ENCODE measurements at regions not wholly inside any gene's neighbourhood (a gene's known extent, or its start where the extent isn't known, plus 50 kb on each side); places are given as distances from the start of the nearest gene placed in this dataset.

DNA sequence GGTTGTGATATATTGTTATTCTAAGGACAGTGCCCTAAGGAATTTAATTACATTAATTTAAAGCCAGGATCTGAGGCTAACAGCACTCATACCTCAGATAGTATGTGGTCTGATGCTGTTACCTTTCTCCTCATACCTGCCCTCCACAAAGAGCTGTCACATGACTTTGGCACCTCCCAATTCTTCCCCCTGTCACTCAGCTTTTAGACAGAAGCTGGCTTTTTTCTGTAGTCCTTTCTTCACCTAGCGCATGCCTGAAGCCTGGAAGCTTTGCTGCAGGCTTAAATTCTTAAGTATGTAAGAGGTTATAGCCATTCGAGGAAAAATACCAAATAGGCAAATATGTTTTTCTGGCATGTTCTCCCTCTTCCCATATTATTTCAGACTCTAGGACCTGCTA, 61.0 kb upstream of the ADAMTS19 start:
- in situ Hi-C loops (cut with HindIII; ENCODE audit: low sequenced_read_pairs): loop anchor here (5.0 kb wide), 1 partner anchor 43 kb away; no protein-coding TSS in a partner anchor

DNA sequence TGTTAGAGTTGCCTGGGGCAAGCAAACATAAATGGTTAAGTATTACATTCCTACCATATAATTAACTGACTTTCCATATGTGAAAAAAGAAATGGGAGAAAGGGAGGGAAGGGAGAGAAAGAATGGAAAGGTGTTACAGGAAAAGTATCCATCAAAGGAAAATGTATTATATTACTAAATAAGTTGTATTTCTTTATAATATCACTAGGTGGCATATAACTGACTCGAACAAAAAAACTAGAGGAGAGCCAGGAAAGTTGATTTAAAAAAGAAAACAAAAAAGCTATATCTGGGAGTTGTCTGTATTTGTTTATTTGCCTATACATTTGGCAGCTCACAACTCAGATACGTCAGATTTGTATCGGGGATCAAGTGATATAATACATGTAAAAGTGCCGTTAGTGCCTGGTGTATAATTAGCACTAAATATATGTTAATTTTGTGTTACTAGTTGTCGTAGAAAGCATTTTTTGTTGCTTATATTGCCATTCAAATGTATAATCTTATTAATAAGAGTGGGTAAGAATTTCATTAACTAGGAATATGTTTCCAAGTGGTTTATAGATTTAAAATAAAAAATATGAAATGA, 59.6 kb upstream of the ADAMTS19 start:
- in situ Hi-C loops (cut with HindIII; ENCODE audit: low sequenced_read_pairs): no loop called here

DNA sequence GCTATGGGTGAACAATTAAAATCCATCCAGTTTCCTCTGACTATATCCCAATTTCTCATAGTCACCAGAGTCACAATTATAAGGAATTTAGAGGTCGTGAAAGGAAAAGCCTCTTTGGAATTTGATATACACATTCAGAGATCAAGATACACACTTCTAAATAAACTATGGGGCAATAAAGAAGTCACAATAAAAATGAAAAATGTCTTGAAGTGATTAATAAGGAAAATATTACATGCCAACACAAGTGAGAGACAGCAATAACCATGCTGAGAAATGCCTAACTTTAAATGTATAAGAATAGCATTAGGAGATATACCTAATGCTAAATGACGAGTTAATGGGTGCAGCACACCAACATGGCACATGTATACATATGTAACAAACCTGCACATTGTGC, 54.9 kb upstream of the ADAMTS19 start:
- in situ Hi-C loops (cut with HindIII; ENCODE audit: low sequenced_read_pairs): no loop called here

GRCh38 chr5:129406440-129406839, 53.7 kb upstream of the ADAMTS19 start:
- in situ Hi-C loops (cut with HindIII; ENCODE audit: low sequenced_read_pairs): no loop called here

Data from endothelial cell of hepatic sinusoid (primary cell).